Nephron progenitor cell (in vitro differentiated cells): ENCODE measurements at regions not wholly inside any gene's neighbourhood (a gene's known extent, or its start where the extent isn't known, plus 50 kb on each side); places are given as distances from the start of the nearest gene placed in this dataset.

Source experiments
- DNase-seq: peaks from one replicate; pipeline ENCODE4 v3.0.0; 2021
- H3K27ac Mint-ChIP-seq: 2 replicates; pipeline ENCODE4 v1.8.0; 2021; ENCODE audit warnings: mild to moderate bottlenecking, moderate library complexity, mixed read lengths
- H3K27me3 Mint-ChIP-seq: 2 replicates; pipeline ENCODE4 v1.8.0; 2021; ENCODE audit warnings: mild to moderate bottlenecking, low read depth, mixed read lengths; ENCODE audit not compliant: poor library complexity
- H3K36me3 Mint-ChIP-seq: 2 replicates; pipeline ENCODE4 v1.8.0; 2021; ENCODE audit warnings: low read depth, mixed read lengths
- H3K4me1 Mint-ChIP-seq: 2 replicates; pipeline ENCODE4 v1.8.0; 2021; ENCODE audit warnings: mixed read lengths
- H3K4me3 Mint-ChIP-seq: 2 replicates; pipeline ENCODE4 v1.8.0; 2021; ENCODE audit warnings: mild to moderate bottlenecking, moderate library complexity, mixed read lengths
- H3K9me3 Mint-ChIP-seq: 2 replicates; pipeline ENCODE4 v1.8.0; 2021; ENCODE audit warnings: mild to moderate bottlenecking, moderate library complexity, mixed read lengths
- TF ChIP-seq, protein P1 (sequence below): fragments of 200-600 bp; sonication (generic); IDR thresholded peaks from 2 replicates; pipeline ENCODE4 v1.5.0; 2021; ENCODE audit warnings: antibody characterized with exemption

DNA sequence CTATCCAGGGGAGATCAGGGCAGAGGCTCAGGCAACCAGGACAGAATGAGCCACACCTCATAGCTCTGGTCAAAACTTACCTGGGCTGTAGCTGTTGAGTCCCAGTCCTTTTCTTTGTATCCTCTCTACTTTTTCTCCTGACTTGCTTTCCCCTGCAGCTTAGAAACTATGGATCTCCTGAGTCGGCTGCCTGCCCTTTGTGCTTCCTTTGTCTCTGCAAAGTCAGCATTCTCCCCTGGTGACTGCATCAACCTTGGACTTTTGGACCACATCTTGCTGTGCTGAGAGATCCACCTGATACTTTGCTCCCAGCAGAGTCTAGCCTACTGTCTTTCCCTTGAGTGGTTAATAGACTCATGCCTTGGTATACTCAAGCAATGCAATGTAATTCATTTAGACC, 353.3 kb downstream of the SIPA1L2 start:
- Mint-ChIP-seq H3K4me1 (peaks cover 23% of the 10 kb centered on the region), H3K27ac (no peak overlapping the region), H3K9me3 (no peaks in the 10 kb centered on the region), H3K27me3 (peaks cover 15% of the 10 kb centered on the region), H3K36me3 (no peaks in the 10 kb centered on the region), H3K4me3 (no peak overlapping the region)
- no peak for DNase-seq
- TF ChIP-seq, protein P1, sequence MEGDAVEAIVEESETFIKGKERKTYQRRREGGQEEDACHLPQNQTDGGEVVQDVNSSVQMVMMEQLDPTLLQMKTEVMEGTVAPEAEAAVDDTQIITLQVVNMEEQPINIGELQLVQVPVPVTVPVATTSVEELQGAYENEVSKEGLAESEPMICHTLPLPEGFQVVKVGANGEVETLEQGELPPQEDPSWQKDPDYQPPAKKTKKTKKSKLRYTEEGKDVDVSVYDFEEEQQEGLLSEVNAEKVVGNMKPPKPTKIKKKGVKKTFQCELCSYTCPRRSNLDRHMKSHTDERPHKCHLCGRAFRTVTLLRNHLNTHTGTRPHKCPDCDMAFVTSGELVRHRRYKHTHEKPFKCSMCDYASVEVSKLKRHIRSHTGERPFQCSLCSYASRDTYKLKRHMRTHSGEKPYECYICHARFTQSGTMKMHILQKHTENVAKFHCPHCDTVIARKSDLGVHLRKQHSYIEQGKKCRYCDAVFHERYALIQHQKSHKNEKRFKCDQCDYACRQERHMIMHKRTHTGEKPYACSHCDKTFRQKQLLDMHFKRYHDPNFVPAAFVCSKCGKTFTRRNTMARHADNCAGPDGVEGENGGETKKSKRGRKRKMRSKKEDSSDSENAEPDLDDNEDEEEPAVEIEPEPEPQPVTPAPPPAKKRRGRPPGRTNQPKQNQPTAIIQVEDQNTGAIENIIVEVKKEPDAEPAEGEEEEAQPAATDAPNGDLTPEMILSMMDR: no peak

DNA sequence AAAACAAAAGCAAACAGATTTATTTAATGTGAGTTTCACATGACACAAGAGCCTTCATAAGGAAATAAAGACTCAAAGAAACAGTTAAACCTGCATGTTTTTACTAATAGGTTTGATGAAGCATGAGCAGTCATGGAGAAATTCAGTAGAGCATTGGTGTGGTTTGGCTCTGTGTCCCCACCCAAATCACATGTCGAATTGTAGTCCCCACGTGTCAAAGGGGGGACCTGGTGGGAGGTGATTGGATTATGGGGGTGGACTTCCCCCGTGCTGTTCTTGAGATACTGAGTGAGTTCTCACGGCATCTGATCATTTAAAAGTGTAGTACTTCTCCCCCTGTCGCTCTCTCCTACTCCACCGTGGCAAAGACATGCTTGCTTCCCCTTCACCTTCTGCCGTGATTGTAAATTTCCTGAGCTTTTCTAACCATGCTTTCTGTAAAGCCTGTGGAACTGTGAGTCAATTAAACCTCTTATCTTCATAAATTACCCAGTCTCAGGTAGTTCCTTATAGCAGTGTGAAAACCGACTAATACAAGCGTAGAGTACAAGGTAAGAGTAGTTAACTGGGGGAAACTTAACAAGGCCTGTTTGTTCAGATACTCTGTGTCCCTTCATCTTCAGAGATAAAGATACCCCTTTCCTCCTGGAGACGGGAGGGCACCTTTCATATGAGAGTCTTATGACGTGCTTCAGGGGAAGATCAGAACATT, 354.8 kb downstream of the SIPA1L2 start:
- Mint-ChIP-seq H3K9me3 (no peaks in the 10 kb centered on the region), H3K27me3 (peaks cover 9% of the 10 kb centered on the region), H3K4me1 (peaks cover 19% of the 10 kb centered on the region), H3K36me3 (no peaks in the 10 kb centered on the region), H3K27ac (peak overlapping the region; percentile 33), H3K4me3 (no peak overlapping the region)
- DNase-seq: no peak
- TF ChIP-seq, protein P1: no peak

DNA sequence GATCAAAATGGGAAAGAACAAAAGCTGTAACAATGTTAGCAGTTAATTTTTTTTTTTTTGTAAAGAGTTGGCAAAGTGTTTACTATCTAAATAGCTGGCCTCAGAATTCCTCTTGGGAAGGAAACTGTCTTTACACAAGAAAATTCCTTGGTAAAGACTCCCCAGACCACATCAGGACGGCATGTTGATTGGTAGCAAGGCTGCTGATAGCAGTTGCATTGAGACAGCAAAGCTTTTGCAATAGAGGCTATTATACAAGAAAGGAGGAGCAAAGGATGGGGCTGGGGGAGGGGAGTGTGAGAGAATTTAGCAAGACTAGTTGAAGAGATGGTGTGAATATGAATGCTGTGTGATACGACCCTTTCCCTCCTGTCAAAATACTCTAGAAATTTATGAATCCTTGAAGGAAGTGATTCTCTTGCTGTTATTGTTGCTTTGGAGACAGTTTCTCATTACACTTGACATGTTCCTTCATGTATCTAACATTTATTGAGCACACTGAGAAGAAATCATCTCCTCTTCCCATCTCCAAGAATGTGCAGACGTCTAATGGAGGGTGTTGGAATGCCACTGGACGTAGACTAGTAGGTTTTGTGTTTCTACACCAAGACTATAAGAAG, 355.6 kb downstream of the SIPA1L2 start:
- TF ChIP-seq, protein P1: no peak
- peaks cover 19% of the 10 kb centered on the region for H3K4me1 Mint-ChIP-seq
- DNase-seq: no peak
- H3K27me3 Mint-ChIP-seq: peaks cover 9% of the 10 kb centered on the region
- no peaks in the 10 kb centered on the region for H3K36me3 Mint-ChIP-seq
- no peak overlapping the region for H3K4me3 Mint-ChIP-seq
- H3K9me3 Mint-ChIP-seq: no peaks in the 10 kb centered on the region
- H3K27ac Mint-ChIP-seq: no peak overlapping the region

DNA sequence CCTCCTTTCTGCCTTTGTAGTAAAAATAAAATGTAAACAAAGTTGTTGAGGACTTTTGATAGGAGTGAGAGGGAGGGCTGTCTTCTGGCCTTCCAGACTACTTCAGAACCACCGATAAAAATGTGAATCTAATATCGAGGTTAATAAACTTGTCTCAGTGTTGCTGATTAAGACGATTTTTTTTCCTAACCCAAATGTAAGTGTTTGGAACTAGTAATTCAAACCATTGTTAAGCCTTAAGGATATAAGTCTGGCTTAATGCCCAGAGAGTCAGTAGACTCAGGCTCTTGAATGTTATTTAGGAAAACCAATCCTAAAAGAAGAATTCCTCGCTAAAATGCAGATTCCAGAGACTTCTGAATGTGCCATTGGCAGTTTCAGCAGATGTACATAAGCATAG, 356.9 kb downstream of the SIPA1L2 start:
- H3K27me3 Mint-ChIP-seq: peaks cover 9% of the 10 kb centered on the region
- no peak overlapping the region for H3K27ac Mint-ChIP-seq
- H3K36me3 Mint-ChIP-seq: no peaks in the 10 kb centered on the region
- TF ChIP-seq, protein P1: no peak
- H3K4me1 Mint-ChIP-seq: peaks cover 31% of the 10 kb centered on the region
- DNase-seq: no peak
- H3K9me3 Mint-ChIP-seq: no peaks in the 10 kb centered on the region
- H3K4me3 Mint-ChIP-seq: no peak overlapping the region

DNA sequence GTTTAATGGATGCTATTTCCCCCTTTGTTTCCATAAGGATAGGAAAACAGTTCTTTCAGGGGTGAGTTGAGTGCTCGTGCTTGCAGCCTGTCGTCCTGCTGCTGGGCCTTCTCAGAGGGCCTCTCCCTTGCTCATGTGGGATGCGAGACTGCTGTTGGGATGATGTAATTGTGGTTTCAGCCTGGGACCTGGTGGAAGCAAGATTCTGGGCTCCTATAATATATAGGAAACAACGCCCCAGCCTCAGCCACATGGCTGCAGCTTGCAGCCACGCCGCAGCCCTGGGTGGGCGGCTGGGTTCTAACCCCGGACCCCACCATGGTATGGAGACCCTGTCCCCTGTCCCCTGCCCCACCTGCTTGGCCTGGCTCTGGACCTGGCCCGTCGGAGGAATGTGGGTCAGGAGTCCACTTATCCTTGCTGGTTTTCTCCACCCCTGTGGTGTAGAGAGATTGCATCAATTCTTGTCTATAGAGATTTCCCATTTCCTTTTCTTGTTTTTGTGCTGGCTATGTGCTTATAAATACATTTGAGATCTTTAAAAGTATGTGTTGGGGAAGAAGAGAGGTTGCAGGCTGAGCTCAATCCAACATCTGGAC, 357.8 kb downstream of the SIPA1L2 start:
- H3K4me1 Mint-ChIP-seq: peaks cover 40% of the 10 kb centered on the region
- H3K27ac Mint-ChIP-seq: peak overlapping the region; percentile 18
- DNase-seq: no peak
- H3K27me3 Mint-ChIP-seq: peaks cover 9% of the 10 kb centered on the region
- no peaks in the 10 kb centered on the region for H3K9me3 Mint-ChIP-seq
- H3K36me3 Mint-ChIP-seq: no peaks in the 10 kb centered on the region
- TF ChIP-seq, protein P1: no peak
- no peak overlapping the region for H3K4me3 Mint-ChIP-seq
